OCI-LY3 (cell line): ENCODE measurements at regions not wholly inside any gene's neighbourhood (a gene's known extent, or its start where the extent isn't known, plus 50 kb on each side); places are given as distances from the start of the nearest gene placed in this dataset.

Experiments
- H2AFZ ChIP-seq: fragments of 200-600, 300-600 bp; shearing (Covaris generic); 2 replicates; pipeline ENCODE4 v1.6.0; 2014; ENCODE audit warnings: antibody characterized with exemption, low read depth, low read length
- H3K27ac ChIP-seq: fragments of 200-600, 300-600 bp; sonication (generic); 2 replicates; pipeline ENCODE4 v1.5.1; 2014; ENCODE audit warnings: mild to moderate bottlenecking, low read length, moderate library complexity, mixed read lengths
- H3K27me3 ChIP-seq: fragments of 200-600, 300-600 bp; sonication (generic); 2 replicates; pipeline ENCODE4 v1.6.1; 2014; ENCODE audit warnings: low read depth, low read length, mixed read lengths
- H3K36me3 ChIP-seq: fragments of 200-600, 300-600 bp; sonication (generic); replicated peaks from 2 replicates; pipeline ENCODE3; 2014; ENCODE audit warnings: low read depth, low read length, mixed read lengths
- H3K4me1 ChIP-seq: fragments of 300-600, 200-600 bp; sonication (generic); 2 replicates; pipeline ENCODE4 v1.6.1; 2014; ENCODE audit warnings: low read length, mixed read lengths
- H3K4me2 ChIP-seq: fragments of 200-600, 300-600 bp; sonication (generic); 2 replicates; pipeline ENCODE4 v1.6.1; 2014; ENCODE audit warnings: low read length, mixed read lengths
- H3K4me3 ChIP-seq: fragments of 300-600, 200-600 bp; sonication (generic); 2 replicates; pipeline ENCODE4 v1.5.1; 2014; ENCODE audit warnings: antibody characterized with exemption, mild to moderate bottlenecking, low read length, moderate library complexity
- H3K79me2 ChIP-seq: fragments of 300-600, 200-600 bp; shearing (Covaris generic); 2 replicates; pipeline ENCODE4 v1.6.1; 2014; ENCODE audit warnings: mild to moderate bottlenecking, low read length, mixed read lengths
- H3K9ac ChIP-seq: fragments of 300-600, 200-600 bp; shearing (Covaris generic); 2 replicates; pipeline ENCODE4 v1.6.0; 2014; ENCODE audit warnings: mild to moderate bottlenecking, low read length, moderate library complexity
- H3K9me3 ChIP-seq: fragments of 200-600, 300-600 bp; shearing (Covaris generic); 2 replicates; pipeline ENCODE4 v1.6.1; 2014; ENCODE audit warnings: low read length, mixed read lengths; ENCODE audit not compliant: insufficient read depth
- H4K20me1 ChIP-seq: fragments of 200-600, 300-600 bp; sonication (generic); 2 replicates; pipeline ENCODE4 v1.6.1; 2016; ENCODE audit warnings: low read length, mixed read lengths; ENCODE audit not compliant: insufficient read depth
- CTCF ChIP-seq: fragments of 200-600, 300-600 bp; sonication (generic); IDR thresholded peaks from 2 replicates; pipeline ENCODE4 v1.5.1; 2014; ENCODE audit warnings: antibody characterized with exemption, low read length, low read depth
- EZH2phosphoT487 ChIP-seq: fragments of 200-600 bp; shearing (Covaris generic); IDR thresholded peaks from 2 replicates; pipeline ENCODE4 v1.6.1; 2018; ENCODE audit warnings: antibody characterized with exemption, mixed run types, low read depth

DNA sequence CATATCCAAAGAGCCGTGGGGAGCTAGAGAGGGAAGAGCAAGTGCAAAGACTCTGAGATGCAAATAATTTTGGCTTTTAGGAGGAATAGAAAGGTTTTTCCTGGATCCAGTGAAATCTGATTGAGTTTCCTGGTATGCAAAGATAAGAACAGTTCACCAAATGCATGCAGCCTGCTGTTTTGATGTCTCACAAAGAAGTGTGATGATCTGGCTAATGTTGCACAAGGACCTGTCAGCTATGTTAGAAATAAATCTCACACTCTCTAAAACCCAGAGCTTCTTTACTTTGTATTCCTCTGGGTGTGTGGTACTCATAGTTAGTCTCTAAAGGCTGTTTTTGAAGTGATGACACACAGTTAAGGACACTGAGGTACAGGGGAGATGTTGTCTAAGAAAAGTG is 321.4 kb downstream of the AACS start:
- no peak for TF ChIP-seq EZH2phosphoT487
- TF ChIP-seq CTCF = no peak
- Histone ChIP-seq H2AFZ (no peak overlapping the region), H3K9me3 (0 out of 2 replicates have a peak, but pooled peaks cover 7% of the 10 kb centered on the region), H3K4me2 (no peak overlapping the region), H4K20me1 (no peaks in the 10 kb centered on the region), H3K27ac (no peak overlapping the region), H3K36me3 (peaks cover 5% of the 10 kb centered on the region), H3K27me3 (no peaks in the 10 kb centered on the region), H3K4me3 (no peak overlapping the region), H3K4me1 (peaks cover 5% of the 10 kb centered on the region; the same call in 1 of the 2 replicates), H3K79me2 (no peaks in the 10 kb centered on the region), H3K9ac (no peak overlapping the region)

DNA sequence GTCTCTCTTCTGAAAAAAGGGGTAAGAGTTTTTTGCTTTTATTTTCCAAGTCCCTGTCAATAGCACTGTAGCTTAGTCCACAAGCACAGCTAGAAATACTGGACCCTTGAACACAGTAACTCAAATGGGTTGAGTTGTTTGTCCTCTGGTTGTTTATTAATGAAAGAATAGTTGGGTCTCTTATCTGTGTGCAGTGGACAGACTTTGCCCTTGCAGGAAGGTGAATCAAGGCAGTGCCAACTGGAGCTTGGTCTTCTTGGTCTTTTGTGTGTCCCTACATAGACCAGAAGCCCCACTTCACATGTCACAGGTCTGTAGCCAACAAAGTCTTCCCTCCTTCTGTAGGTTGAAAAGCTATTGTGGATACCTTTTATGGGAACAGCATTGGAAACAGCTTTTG is 322.0 kb downstream of the AACS start:
- Histone ChIP-seq H3K9me3 (0 out of 2 replicates have a peak, but pooled peaks cover 7% of the 10 kb centered on the region), H2AFZ (no peak overlapping the region), H4K20me1 (no peaks in the 10 kb centered on the region), H3K4me2 (no peak overlapping the region), H3K36me3 (peaks cover 5% of the 10 kb centered on the region), H3K9ac (no peak overlapping the region), H3K4me1 (peaks cover 5% of the 10 kb centered on the region; the same call in 1 of the 2 replicates), H3K4me3 (no peak overlapping the region), H3K27ac (no peak overlapping the region), H3K27me3 (no peaks in the 10 kb centered on the region), H3K79me2 (no peaks in the 10 kb centered on the region)
- TF ChIP-seq CTCF = no peak
- TF ChIP-seq EZH2phosphoT487 = no peak

- no peak overlapping the region for H3K4me2 ChIP-seq
- no peaks in the 10 kb centered on the region for H4K20me1 ChIP-seq
- no peak overlapping the region for H3K9ac ChIP-seq
- no peak for TF ChIP-seq CTCF
- TF ChIP-seq EZH2phosphoT487 = no peak
- H3K27ac ChIP-seq = no peak overlapping the region
- no peaks in the 10 kb centered on the region for H3K79me2 ChIP-seq
- H3K36me3 ChIP-seq = peaks cover 5% of the 10 kb centered on the region
- H3K27me3 ChIP-seq = no peaks in the 10 kb centered on the region
- no peak overlapping the region for H2AFZ ChIP-seq
- 0 out of 2 replicates have a peak, but pooled peaks cover 7% of the 10 kb centered on the region for H3K9me3 ChIP-seq
- peaks cover 5% of the 10 kb centered on the region; the same call in 1 of the 2 replicates for H3K4me1 ChIP-seq
- H3K4me3 ChIP-seq = no peak overlapping the region
Observed at GRCh38 chr12:125389061-125389697, 323.9 kb downstream of the AACS start.

- Histone ChIP-seq H2AFZ (no peak overlapping the region), H3K36me3 (peaks cover 13% of the 10 kb centered on the region), H3K9me3 (peaks cover 7% of the 10 kb centered on the region), H3K27ac (no peak overlapping the region), H4K20me1 (no peaks in the 10 kb centered on the region), H3K79me2 (no peaks in the 10 kb centered on the region), H3K4me1 (peaks cover 5% of the 10 kb centered on the region; the same call in 1 of the 2 replicates), H3K9ac (no peak overlapping the region), H3K4me2 (no peak overlapping the region), H3K4me3 (no peak overlapping the region), H3K27me3 (no peaks in the 10 kb centered on the region)
- TF ChIP-seq CTCF = no peak
- no peak for TF ChIP-seq EZH2phosphoT487
Observed at GRCh38 chr12:125393569-125393968, 328.3 kb downstream of the AACS start.
